AG09309 (cell line): ENCODE measurements at regions not wholly inside any gene's neighbourhood (a gene's known extent, or its start where the extent isn't known, plus 50 kb on each side); places are given as distances from the start of the nearest gene placed in this dataset.

Experiments
- DNase-seq: peaks from one replicate; pipeline ENCODE4 v3.0.0-alpha.2; 2010; ENCODE audit warnings: low read depth
- H3K4me3 ChIP-seq: 2 replicates; pipeline ENCODE4 v1.5.1; 2011; ENCODE audit warnings: mild to moderate bottlenecking, low read depth, low read length, moderate library complexity; ENCODE audit not compliant: control insufficient read depth
- CTCF ChIP-seq: IDR thresholded peaks from 2 replicates; pipeline ENCODE4 v1.5.1; 2011; ENCODE audit warnings: mild to moderate bottlenecking, low read depth, low read length, inconsistent platforms; ENCODE audit not compliant: insufficient read depth, control insufficient read depth; ENCODE audit errors: missing control alignments

- DNase-seq, result no peak
- TF ChIP-seq CTCF, result no peak
- no peak overlapping the region for H3K4me3 ChIP-seq
Measured at GRCh38 chr2:2704428-2705090, 373.5 kb upstream of the MYT1L start.

- no peak overlapping the region for H3K4me3 ChIP-seq
- no peak for DNase-seq
- no peak for TF ChIP-seq CTCF
Measured at GRCh38 chr2:2703762-2704427, 372.8 kb upstream of the MYT1L start.

- TF ChIP-seq CTCF, result no peak
- no peak overlapping the region for H3K4me3 ChIP-seq
- no peak for DNase-seq
Measured at GRCh38 chr2:2703172-2703571, 372.1 kb upstream of the MYT1L start.

GRCh38 chr2:2702385-2702784 is 371.3 kb upstream of the MYT1L start:
- H3K4me3 ChIP-seq, result no peak overlapping the region
- no peak for TF ChIP-seq CTCF
- no peak for DNase-seq

- TF ChIP-seq CTCF, result no peak
- no peak overlapping the region for H3K4me3 ChIP-seq
- DNase-seq, result no peak
Measured at GRCh38 chr2:2701813-2702212, 370.7 kb upstream of the MYT1L start.

- no peak for DNase-seq
- H3K4me3 ChIP-seq, result no peak overlapping the region
- TF ChIP-seq CTCF, result no peak
Measured at GRCh38 chr2:2701176-2701781, 370.2 kb upstream of the MYT1L start.
